MV-4-11 (cell line): ENCODE measurements at regions not wholly inside any gene's neighbourhood (a gene's known extent, or its start where the extent isn't known, plus 50 kb on each side); places are given as distances from the start of the nearest gene placed in this dataset.

Experiments
- DNase-seq: peaks from one replicate; lab custom pipeline; 2025; lab: John Stamatoyannopoulos, UW

DNA sequence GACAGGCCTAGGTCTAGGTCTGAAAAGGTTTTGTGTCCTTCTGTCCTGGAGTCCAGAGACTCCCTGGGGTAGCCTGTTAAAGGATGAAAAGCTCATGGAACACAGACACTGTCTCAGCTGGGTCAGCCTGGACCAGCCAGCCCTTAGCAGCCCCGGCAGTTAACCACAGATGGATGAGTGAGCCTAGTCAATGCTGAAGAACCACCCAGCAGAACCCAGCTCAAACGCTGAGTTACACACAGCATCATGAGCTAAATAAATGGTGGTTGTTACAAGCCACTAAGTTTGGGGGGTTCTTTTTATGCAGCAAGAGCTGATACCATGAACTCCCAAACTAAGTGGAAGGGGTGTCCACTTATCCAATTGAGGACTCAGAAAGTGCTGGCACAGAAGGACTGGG lies 472.8 kb upstream of the PROK2 start:
- DNase-seq: no peak

DNA sequence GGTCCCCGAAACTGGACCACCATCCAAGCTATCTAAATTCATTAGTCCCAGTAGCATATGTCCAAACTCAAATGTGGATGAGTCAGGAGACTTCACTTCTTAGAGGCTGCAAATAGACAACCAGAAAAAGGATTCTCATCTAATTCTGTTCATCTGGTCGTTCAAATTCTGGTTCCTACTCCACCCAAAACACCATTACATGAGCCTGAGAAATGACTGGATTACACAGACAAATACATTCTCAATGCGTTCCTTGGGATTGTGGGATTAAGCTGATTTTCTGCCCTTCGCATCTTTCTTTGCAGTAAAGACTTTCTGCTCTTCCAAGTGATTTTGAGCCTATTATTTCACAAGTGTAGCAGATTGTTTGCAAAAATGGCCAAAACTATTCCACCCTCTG lies 472.3 kb upstream of the PROK2 start:
- DNase-seq: no peak

DNA sequence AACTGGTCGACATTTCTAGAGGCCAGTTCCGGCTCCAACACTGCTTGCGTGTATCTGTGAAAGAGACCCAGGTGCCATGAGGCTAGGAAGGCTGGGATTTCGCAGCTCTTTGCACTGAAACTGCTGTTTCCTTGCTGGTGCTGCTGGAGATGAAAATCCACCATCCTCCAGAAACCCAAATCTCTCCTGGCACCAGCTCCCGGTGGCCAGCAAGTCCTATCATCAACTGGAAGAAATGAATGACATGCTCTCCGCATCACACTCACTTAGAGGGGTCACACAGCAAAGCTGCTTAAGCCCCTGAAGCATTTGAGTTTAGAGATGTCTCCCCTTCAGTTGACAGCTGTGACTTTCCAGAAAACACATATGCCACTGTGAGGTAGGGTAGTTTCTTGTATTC lies 471.8 kb upstream of the PROK2 start:
- DNase-seq: no peak

DNA sequence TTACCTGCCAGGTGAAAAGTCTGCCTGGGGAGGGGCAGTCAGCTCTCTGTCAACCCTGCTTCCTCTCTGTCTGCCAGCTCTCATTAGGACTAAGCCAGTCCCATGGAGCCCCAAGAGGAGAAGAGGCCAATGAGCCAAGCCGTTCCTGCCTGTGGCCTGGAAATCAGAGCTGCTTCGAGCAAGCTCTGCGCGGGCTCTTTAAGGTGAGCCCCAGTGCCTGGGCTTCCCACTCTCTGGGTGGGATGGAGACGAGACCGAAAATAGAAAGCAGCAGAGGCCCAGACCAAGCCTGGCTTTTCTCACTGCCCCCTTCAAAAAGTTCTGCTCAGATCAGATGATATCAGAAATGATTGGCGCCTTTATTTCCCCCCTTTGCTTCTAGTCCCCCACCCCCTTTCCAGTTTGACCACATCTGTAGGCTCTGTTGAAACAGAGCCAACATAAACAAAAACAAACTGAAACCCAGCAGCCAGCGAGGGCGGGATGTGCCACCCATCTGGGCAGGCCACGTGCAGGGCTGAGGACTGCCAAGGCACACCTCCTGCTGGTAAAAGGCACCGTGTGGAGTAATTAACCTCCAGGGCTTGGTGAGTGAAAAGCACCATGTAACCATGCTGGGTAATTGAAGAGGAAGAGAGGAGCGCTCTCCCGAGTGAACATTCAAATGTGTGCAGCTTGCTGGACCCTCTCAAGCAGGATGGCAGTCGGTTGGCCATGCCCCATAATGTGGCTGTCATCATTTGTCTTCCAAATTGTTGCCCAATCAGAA lies 471.0 kb upstream of the PROK2 start:
- no peak for DNase-seq

DNA sequence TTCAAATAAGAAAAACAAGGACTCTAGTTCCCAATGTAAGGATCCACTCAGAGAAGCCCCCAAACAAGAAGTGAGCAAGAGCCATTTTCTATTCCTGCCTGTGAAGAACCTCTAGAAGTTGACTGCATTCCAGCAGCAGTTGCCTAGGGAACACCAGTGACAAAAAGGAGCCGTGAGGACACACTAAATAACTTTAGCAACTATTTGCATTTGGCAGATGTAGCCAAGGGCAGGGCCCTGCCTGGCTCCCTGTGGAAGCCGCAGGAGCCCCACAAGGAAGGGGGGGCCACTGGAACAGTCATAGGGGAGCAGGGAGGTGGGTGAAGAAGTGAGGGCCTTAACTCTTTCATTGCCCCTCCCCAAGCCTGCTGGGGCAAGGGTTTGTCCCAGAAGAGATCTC lies 470.2 kb upstream of the PROK2 start:
- no peak for DNase-seq

DNA sequence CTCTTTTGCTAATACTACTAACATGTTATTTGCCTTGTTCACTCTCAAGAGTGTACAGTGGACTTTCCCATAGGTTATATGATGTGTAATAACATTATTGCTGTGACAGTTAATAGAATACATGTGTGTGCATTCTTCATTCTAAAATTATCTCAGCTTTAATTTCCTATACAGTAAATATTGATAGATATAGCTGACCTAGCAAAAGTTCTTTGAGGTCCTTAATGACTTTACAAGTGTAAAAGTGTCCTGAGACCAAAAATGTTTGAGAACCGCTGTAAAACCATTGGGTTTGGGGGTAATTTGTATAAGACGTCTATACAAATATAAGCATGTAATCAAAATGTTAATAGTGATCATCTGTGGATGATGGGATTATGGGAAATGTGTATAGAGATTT lies 469.5 kb upstream of the PROK2 start:
- no peak for DNase-seq

DNA sequence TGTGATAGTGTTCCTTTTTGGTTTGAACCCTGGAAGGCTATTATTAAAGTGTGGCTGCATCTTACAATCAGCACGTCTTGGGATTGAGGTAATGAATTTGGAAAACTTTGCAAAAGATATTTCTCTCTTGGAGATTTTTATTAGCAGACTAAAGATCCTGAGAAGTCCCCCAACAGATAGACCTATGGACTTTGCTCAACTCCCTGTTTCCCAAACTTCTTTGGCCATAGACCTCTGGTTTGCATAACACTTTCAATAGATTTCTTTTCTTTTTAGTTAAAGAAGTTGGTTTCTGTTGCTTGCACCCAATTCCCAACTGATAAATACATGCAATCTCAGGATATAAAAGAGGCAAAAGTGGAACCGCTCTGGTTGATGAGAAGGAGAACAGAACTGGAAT lies 465.8 kb upstream of the PROK2 start:
- no peak for DNase-seq

DNA sequence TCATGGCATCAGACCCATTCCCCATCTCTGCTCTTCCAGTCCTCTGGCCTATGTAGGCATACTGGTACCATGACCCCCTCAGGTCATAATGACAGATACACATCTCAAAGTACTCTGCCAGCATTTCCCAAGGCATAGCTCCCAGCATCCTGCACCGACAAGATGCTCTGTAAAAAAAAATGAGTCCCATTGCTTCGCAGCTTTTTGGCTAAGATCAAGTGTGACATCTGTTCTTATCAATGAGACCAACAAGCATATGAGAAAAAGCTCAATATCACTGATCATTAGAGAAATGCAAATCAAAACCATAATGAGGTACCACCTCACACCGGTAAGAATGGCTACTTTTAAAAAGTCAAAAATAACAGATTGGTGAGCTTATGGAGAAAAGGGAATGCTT lies 463.9 kb upstream of the PROK2 start:
- no peak for DNase-seq

DNA sequence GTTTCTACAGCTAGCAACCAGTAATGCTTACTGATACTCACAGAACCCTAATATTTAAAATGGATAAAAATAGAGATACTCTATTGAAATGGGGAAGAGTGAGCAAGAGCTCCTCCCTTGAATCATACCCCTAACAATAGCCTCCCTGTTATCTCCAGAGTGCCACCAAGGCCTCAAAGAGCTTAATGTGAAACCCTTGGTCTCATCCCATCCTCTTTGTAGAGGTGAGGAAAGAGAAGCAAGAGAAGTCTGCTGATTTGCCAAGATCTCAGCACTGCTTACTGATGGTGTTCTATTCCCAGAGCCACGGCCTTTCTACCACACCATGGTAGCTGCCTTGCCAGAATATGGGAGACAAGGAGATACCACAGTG lies 463.4 kb upstream of the PROK2 start:
- no peak for DNase-seq

DNA sequence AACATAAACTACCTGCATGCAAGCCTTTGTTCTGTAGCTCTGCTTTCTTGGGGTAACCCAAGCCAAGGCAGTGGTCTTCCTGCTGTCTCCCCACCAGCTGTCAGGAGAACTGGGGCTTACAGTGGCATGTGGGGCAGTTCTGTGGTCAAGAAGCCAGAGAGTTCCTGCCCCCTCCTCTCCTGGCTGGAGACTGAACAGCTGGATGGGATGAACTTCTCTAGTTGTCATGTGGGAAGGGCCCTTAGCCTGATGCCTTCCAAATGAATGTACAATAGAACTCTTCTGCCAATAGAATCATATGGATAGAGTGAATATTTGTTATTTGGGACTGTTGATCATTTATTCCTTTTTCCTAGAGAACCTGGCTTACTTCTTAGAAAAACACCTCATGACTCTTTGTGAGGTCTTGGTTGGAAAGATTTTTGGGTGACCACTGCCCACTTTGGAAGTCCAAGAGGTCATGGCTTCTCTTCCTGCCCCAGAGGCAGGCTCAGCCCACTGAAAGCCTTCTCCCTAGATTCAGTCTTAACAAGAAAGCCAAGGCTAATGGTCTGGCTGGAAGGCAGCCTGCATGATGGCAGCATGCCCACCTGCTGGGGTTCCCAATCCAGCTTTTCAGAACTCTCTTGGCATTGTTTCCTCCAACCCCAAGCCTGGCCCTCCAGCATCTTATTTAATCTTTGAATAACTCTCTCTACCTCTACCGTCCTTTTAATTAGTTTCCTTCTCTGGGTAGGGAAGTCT lies 462.9 kb upstream of the PROK2 start:
- DNase-seq: no peak

DNA sequence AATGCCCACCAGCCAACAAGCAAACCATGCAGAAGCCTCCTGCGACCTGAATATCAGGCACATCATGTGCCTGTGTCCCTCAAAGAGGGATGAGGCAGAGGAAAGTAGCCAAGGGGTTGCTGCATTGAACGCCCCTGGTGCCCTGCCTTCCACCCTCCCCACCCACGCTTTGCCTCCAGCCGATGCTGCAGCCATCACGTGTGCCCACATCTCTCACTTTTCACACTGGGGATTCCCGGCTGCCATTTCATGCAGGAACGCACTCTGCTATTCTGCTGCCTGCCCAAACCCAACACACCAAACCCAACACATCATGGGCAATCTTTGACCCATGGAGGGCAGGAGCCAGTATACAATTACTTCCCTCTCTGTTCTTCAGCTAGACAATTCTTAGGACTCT lies 462.2 kb upstream of the PROK2 start:
- no peak for DNase-seq

DNA sequence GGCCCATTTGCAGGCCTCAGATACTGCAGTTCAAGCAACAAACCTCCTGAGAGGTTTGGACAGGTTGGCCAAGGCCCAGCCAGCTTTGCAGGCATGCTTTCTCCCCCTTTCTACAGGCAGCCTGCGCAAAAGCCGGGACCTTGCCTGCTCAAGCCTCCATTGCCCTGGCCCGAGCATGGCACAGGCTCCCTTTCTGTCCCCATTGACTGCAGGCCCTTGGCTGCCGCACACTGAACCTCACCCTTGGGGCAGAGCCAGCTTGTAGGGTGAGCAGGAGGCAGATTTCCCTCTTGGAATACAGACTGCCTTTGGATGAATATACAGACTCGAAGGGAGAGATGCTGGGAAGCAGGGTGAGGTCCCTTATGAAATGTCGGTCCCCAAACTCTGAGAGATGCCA lies 461.7 kb upstream of the PROK2 start:
- DNase-seq: no peak

DNA sequence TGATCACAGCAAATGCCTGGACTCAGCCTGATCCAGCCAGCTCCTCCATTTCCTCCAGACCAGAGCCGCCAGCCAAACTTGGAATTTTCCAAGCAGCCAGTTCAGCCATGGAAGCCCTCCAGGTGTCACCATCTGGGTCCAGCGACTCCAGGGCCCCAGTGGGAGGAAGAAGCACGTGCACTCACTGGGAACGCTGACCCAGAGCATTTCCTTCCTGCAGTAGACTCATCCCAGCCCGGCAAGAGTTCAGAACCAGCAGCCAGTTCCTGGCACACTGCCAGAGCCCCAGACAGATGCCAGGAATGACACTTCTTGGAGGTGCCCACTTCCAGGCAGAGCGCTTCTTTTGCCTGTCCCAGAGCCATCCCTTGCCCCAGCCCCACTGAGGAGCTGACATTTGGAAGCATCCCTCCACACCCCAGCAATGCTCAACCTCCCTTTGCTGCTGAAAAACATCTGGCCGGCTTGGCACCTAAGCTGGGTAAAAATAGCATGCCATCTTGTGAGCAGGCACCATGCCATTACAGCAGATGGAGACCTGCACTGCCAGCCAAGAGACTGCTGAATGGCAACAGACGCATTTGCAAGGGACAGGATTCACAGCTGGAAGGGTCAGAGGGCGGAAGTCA lies 460.3 kb upstream of the PROK2 start:
- DNase-seq: no peak

DNA sequence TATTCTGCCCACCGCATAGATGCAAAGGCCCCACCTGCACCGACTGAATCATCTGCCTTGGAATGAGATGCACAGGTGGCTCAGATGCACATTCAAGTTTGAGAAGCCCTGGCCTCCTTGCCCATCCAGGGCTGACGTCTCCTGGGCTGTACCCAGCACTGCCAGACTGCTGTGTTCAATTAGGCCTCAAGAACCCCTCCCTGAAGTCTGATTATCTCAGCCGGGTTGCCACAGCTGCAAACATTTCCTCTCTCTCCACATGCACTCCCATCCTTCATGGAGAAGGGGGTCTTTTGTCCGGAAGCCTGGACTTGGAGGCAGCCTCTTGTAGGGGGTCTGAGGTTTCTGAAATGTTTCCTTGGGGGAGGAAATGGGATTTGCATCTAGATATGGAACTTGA lies 459.4 kb upstream of the PROK2 start:
- no peak for DNase-seq

DNA sequence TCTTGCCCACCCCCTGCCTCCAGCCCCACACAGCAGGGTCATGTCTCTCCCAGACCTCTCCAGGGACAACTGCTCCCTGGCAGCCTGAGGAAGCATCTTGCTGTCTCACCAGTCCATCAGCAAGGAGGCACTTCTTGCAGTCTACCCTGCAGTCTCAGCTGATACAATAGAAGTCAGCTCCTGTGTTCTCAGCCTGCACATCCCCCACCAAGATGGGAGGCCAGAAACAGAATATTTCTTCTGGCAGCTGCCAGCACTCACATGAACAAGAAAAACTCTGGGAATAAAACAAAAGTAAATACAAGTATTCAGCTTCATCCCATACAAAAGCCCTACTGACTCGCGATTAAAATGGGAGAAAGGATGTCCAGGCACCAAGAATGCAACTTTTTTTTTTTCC lies 457.4 kb upstream of the PROK2 start:
- DNase-seq: no peak

DNA sequence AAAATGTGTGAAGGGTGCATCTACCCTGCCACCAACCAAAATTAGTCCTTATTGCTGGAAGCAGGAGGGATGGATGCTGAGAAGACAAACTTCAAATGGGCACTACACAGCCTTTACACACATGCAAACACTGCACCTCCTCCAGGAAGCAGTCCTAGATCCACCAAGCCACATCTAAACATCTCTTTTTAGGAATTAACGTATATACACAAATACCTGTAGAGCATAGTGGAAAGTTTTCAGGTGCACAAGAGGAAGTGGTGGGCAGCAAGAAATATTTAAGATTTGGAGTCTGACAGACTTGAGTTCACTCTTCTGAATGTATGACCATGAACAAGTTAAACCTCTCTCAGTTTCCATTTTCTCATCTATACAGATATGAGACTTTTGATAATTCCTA lies 456.6 kb upstream of the PROK2 start:
- DNase-seq: no peak

DNA sequence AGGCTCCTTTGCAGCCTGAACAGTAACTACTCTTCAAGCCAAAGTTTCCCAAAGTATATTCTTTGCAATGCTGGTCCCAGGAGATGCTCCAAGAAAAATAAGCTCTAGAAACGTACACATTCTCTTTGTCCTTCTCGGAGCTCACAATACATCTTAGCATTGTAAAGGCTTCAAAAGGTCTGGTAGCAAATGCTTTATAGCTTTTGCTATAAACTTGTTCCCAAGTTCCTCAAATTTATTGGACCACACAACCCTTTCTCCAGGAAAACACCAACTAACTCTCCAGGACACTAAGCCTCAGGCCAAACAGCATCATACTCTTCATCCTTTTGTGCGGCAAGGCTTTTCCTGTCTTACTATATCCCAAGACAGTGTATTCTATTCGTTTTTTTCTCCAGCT lies 455.6 kb upstream of the PROK2 start:
- no peak for DNase-seq

DNA sequence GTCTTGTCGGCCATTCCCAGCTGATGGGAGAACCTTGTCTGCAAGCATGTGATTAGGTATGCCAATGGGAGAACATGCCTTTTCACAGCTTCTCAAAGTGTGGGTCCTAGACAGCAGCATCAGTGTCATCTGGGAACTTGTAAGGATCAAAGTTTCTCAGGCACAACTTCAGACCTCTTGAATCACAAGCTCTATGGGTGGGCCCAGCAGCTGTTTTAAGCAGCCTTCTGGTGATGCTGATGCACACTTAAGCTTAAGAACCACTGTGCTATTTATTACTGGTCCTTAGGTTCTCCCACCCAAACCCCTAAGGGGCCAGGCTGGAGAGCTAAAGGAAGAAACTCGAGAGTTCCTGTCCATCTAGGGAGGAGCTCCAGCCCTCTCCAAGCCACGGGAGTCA lies 453.9 kb upstream of the PROK2 start:
- DNase-seq: no peak

DNA sequence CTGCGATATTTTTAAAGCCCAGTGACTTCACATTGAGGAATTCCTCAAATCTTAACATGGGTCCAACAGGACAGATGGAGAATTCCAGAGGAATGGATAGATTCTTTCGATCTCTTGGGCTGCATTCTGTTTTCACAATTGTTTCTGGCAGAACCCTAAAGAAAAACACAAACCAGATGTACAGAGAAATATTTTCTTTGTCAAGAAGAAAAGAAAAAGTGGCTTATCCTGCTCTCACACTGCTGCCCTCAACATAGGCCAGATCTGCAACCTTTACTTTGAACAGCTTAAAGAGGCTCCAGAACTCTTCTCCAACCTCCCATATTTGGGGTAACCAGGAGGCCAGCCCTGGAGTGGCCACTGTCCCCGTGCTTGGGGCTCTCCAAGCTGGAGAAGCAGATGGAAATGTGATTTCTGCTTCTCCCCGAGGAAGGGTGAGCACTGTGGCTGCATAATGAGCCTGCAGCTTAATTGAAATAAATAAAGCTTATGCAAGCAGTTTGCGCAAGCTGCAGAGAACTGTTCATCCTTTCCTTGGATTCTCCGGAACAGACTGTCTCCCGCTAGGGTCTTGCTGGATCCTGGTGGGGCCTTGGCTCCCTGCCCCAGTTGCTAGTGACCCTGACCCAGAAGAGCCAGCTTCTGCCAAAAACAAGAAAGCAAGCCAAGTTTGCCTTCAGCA lies 453.2 kb upstream of the PROK2 start:
- DNase-seq: no peak

DNA sequence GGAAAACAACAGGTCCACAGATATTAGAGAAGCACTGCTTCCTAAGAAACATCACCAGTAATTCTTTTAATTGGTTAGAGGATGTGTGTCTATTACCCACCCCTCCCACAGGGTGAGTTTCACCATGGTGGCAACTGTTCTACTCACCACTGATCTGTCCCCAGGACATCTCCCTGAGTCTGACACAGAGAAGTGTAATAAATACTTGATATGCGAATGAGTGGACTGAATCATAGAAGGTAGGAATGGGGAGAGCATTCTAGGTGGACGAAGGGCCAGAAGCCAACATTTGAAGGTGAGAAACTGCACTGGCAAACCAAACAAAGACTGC lies 452.7 kb upstream of the PROK2 start:
- DNase-seq: no peak

DNA sequence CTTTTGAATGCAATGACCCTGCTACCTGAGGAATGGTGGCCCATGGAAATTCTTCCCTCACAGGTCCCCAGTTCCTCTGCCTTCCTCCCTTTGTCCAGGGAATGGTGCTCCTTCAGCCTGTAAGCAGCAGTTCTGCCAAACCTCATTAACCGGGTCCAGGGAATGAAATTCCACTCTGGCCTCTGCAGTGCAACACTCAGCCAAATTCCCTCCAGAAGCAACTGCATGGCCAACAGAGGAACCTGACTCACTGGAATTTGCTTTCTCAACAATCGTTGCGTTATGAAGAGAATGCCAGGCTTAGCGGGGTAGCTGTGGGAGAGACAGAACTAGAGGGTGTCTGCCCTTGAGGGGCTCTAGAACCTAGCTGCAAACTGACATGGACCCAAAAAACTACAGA lies 449.4 kb upstream of the PROK2 start:
- no peak for DNase-seq

DNA sequence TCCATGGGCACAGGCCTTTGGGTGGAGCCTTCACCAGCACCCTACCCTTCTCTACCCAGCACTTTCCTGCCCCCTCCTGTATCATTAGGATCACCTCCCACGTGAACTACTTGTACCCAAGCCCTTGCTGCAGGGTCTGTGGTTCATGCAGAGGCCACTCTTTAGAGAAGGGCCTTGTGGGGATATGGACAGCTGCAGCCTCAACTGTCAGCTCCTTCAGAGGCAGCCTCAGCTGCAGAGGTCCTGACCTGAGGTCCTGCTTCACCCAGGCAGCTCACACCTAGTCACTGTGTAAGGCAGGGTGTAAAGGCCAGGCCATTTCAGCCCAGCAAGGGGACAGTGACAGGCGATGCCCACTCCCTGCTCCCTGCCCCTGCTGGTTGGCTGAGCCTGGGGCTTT lies 448.6 kb upstream of the PROK2 start:
- no peak for DNase-seq

DNA sequence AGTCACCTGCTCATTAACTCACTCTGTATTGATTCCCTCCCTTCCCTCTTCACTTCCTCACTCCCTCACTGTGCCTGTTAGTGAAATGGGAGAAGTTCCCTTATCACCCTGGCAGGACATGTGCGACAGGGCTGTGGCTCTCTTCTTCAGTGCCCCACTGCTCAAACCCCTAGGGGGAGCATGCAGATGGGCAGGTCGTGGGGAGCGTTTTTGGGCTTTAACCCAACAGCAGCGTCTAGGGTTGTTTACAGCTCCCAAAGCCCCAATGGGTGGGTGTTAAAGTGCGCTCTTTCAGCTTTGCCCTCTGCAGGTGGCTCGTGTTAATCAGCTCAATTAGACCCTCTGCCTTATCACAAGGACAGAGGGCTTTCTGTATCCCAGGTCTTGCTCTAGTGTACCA lies 447.8 kb upstream of the PROK2 start:
- no peak for DNase-seq
